Lung (tissue), 11 donors: ENCODE measurements at regions not wholly inside any gene's neighbourhood (a gene's known extent, or its start where the extent isn't known, plus 50 kb on each side); places are given as distances from the start of the nearest gene placed in this dataset.

Source experiments
- ATAC-seq: fragments of 200-7000 bp; cut with Tn5 transposase; one replicate; pipeline ENCODE4 v1.9.1; 2020; ENCODE audit warnings: moderate number of reproducible peaks; ENCODE audit not compliant: insufficient read depth, low FRiP score
- DNase-seq, 3 donors: peaks; one replicate each; pipeline ENCODE4 v3.0.0-alpha.2; 2013 to 2017
- H3K27ac ChIP-seq, 2 donors: one replicate each; pipeline ENCODE4 v1.5.1; 2013; ENCODE audit warnings: mild to moderate bottlenecking in 2 of 2, moderate library complexity in 2 of 2, control low read depth in 1 of 2, inconsistent platforms in 1 of 2, low read depth in 1 of 2, low read length in 1 of 2
- H3K27me3 ChIP-seq, 3 donors: one replicate each; pipeline ENCODE4 v1.5.1; 2013; ENCODE audit warnings: low read length in 2 of 3; ENCODE audit not compliant: control insufficient read depth in 3 of 3, insufficient read depth in 3 of 3
- H3K36me3 ChIP-seq, 4 donors: one replicate each; pipeline ENCODE4 v1.5.1; 2013; ENCODE audit warnings: low read length in 4 of 4, mild to moderate bottlenecking in 1 of 4, moderate library complexity in 1 of 4; ENCODE audit not compliant: control insufficient read depth in 4 of 4, insufficient read depth in 4 of 4
- H3K4me1 ChIP-seq, 5 donors: one replicate each; pipeline ENCODE4 v1.5.1; 2013; ENCODE audit warnings: low read length in 5 of 5, mild to moderate bottlenecking in 2 of 5, moderate library complexity in 1 of 5; ENCODE audit not compliant: control insufficient read depth in 5 of 5, insufficient read depth in 5 of 5
- H3K4me3 ChIP-seq: one replicate; pipeline ENCODE4 v1.5.1; 2013; ENCODE audit warnings: mild to moderate bottlenecking, control low read depth, moderate library complexity
- H3K9ac ChIP-seq, 2 donors: one replicate each; pipeline ENCODE4 v1.5.1; 2013; ENCODE audit warnings: low read length in 2 of 2, control low read depth in 1 of 2; ENCODE audit not compliant: insufficient read depth in 1 of 2
- H3K9me3 ChIP-seq, 4 donors: one replicate each; pipeline ENCODE4 v1.5.1; 2013; ENCODE audit warnings: low read length in 3 of 4, mild to moderate bottlenecking in 1 of 4, moderate library complexity in 1 of 4; ENCODE audit not compliant: control insufficient read depth in 4 of 4, insufficient read depth in 3 of 4
- CTCF ChIP-seq: IDR thresholded peaks from 2 replicates; pipeline ENCODE4 v1.5.1; 2012; ENCODE audit warnings: mild to moderate bottlenecking; ENCODE audit errors: control extremely low read depth, extremely low read depth
- WGBS, 2 donors: extraction: QIAGEN DNeasy Blood & Tissue Kit; methylation state at CpG; one replicate each; pipeline ENCODE4 v1.1.7; 2013; 5-methylcytosine and 5-hydroxymethylcytosine counted together
- donor health status: control.
- donor health status: control.
- donor health status: Bipolar disorder and iron deficiency.
- donor health status: healthy.
- donor health status: DM: yes; HTN: yes; CAD: no.

- peaks cover 0 to 2% (median 0%) of the 10 kb centered on the region in 4 donors for H3K9me3 ChIP-seq
- H3K27ac ChIP-seq, result no peak overlapping the region
- DNase-seq (no peak), ATAC-seq (no peak)
- 80 to 84% methylated on average over 6 of the region's 6 CpGs for WGBS, 2 donors
- H3K27me3 ChIP-seq, result peaks cover 6 to 26% (median 15%) of the 10 kb centered on the region in 3 donors
- H3K4me3 ChIP-seq, result no peak overlapping the region
- H3K36me3 ChIP-seq, result no peaks in the 10 kb centered on the region
- H3K4me1 ChIP-seq, result peaks cover 0 to 1% (median 0%) of the 10 kb centered on the region in 5 donors
- TF ChIP-seq CTCF, result no peak
- H3K9ac ChIP-seq, result no peak overlapping the region
These were observed 400.2 kb downstream of the MID1IP1 start for GRCh38 chrX:39201305-39201990.

GRCh38 chrX:39202641-39203040 is 401.4 kb downstream of the MID1IP1 start:
- Histone ChIP-seq H3K9ac (no peak overlapping the region), H3K9me3 (no peaks in the 10 kb centered on the region), H3K27ac (no peak overlapping the region), H3K4me3 (no peak overlapping the region), H3K27me3 (peaks cover 0 to 18% (median 11%) of the 10 kb centered on the region in 3 donors), H3K4me1 (no peaks in the 10 kb centered on the region), H3K36me3 (no peaks in the 10 kb centered on the region)
- DNase-seq, result no peak
- no peak for TF ChIP-seq CTCF
- ATAC-seq, result no peak
- 67 to 100% methylated on average over 1 of the region's 1 CpG for WGBS, 2 donors

GRCh38 chrX:39203427-39203826 is 402.2 kb downstream of the MID1IP1 start:
- H3K36me3 ChIP-seq, result no peaks in the 10 kb centered on the region
- no peak for ATAC-seq
- no peak for TF ChIP-seq CTCF
- H3K27ac ChIP-seq, result no peak overlapping the region
- no peaks in the 10 kb centered on the region for H3K4me1 ChIP-seq
- H3K27me3 ChIP-seq, result peaks cover 0 to 21% (median 8%) of the 10 kb centered on the region in 3 donors
- H3K4me3 ChIP-seq, result no peak overlapping the region
- H3K9ac ChIP-seq, result no peak overlapping the region
- H3K9me3 ChIP-seq, result no peaks in the 10 kb centered on the region
- 72 to 91% methylated on average over 3 of the region's 3 CpGs for WGBS, 2 donors
- no peak for DNase-seq

- Histone ChIP-seq H3K9me3 (no peaks in the 10 kb centered on the region), H3K4me3 (no peak overlapping the region), H3K27me3 (peaks cover 0 to 21% (median 8%) of the 10 kb centered on the region in 3 donors), H3K9ac (no peak overlapping the region), H3K36me3 (no peaks in the 10 kb centered on the region), H3K4me1 (no peaks in the 10 kb centered on the region), H3K27ac (no peak overlapping the region)
- no peak for TF ChIP-seq CTCF
- ATAC-seq, result no peak
- WGBS, 2 donors, result 59 to 89% methylated on average over 2 of the region's 2 CpGs
- no peak for DNase-seq
These were observed 403.1 kb downstream of the MID1IP1 start for GRCh38 chrX:39204353-39204752.
